Large intestine (tissue), 3 donors: ENCODE measurements at regions not wholly inside any gene's neighbourhood (a gene's known extent, or its start where the extent isn't known, plus 50 kb on each side); places are given as distances from the start of the nearest gene placed in this dataset.

ENCODE experiments used
- DNase-seq, 2 donors: peaks; one replicate each; pipeline versions ENCODE4 v3.0.0 to v3.0.0-alpha.2; 2013
- H3K27ac ChIP-seq: one replicate; pipeline ENCODE4 v1.5.1; 2013; ENCODE audit warnings: low read length
- H3K27me3 ChIP-seq: 2 replicates; pipeline ENCODE4 v1.6.1; 2013; ENCODE audit warnings: low read length; ENCODE audit not compliant: control insufficient read depth, insufficient read depth
- H3K36me3 ChIP-seq: 2 replicates; pipeline ENCODE4 v1.6.1; 2013; ENCODE audit warnings: low read length; ENCODE audit not compliant: control insufficient read depth, insufficient read depth
- H3K4me1 ChIP-seq: one replicate; pipeline ENCODE4 v1.6.1; 2013; ENCODE audit warnings: low read length; ENCODE audit not compliant: control insufficient read depth, insufficient read depth
- H3K4me3 ChIP-seq: one replicate; pipeline ENCODE4 v1.5.1; 2013; ENCODE audit warnings: low read length
- H3K9me3 ChIP-seq: one replicate; pipeline ENCODE4 v1.6.1; 2013; ENCODE audit warnings: mild to moderate bottlenecking, low read depth, low read length, moderate library complexity; ENCODE audit not compliant: control insufficient read depth
- WGBS: methylation state at CpG from one replicate; pipeline ENCODE4 v1.1.5; 2013; ENCODE audit warnings: low lambda C conversion rate; ENCODE audit not compliant: insufficient coverage; 5-methylcytosine and 5-hydroxymethylcytosine counted together

DNA sequence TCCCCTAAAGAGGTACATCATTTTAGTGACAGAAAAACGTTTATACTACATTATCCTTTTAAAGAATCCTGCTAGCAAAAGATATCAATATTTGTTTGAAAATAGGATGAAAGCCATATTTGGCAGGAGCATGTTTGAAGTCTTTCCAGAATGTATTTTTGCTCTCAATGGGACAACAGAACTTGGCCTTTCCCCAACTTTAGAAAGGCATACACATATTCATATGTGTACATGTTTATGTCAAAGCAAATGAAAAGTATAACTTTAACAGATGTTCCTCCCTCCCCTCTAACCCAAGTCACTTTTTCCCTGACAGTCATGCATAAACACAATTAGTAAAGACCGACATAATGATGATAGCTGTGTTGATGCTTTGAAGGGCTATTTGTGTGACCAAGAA lies 427.8 kb upstream of the CDH6 start:
- Histone ChIP-seq H3K4me3 (no peak overlapping the region), H3K27ac (no peak overlapping the region), H3K27me3 (no peaks in the 10 kb centered on the region), H3K9me3 (no peaks in the 10 kb centered on the region), H3K36me3 (no peaks in the 10 kb centered on the region), H3K4me1 (no peaks in the 10 kb centered on the region)
- no peak for DNase-seq
- WGBS, result no CpG with 5 or more reads among the region's 2 CpGs

DNA sequence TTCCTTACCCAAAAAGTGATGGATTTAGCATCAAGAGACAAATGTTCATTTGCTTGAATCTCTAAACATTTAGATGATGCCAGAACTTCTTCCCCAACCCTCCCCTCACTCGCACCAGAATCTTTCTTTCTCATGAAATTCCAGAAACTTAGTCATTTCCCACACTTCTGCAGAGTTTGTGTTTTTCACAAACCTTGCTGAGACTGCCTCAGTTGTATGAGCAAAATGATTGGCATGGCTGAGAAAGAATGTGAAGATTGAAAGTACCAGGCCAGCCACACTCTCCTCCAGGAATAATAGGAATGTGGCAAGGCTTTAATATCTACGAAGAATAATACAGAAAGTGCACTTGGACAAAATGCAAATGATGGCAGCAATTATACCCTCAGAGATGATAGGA lies 428.3 kb upstream of the CDH6 start:
- Histone ChIP-seq H3K9me3 (no peaks in the 10 kb centered on the region), H3K4me3 (no peak overlapping the region), H3K36me3 (no peaks in the 10 kb centered on the region), H3K27me3 (no peaks in the 10 kb centered on the region), H3K27ac (no peak overlapping the region), H3K4me1 (no peaks in the 10 kb centered on the region)
- no peak for DNase-seq
- WGBS, result 88% methylated on average over 1 of the region's 2 CpGs

DNA sequence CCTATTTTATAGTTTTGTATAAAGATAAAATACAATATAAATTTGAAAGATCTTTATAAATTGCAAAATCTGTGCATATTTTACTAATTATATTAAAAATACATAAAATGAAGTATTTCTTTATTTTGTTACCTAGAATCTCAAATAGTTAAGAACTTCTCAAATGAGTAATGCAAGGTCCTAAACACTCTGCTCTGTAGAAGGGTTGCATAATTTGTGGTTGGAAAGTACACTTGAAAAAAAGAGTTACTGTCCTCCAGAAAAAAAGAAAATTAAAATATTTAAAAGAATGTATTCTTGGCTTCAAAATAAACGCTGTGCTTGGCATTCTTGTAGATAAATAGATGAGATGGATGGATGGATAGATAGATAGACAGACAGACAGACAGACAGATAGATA lies 428.8 kb upstream of the CDH6 start:
- H3K4me1 ChIP-seq, result no peaks in the 10 kb centered on the region
- DNase-seq, result no peak

DNA sequence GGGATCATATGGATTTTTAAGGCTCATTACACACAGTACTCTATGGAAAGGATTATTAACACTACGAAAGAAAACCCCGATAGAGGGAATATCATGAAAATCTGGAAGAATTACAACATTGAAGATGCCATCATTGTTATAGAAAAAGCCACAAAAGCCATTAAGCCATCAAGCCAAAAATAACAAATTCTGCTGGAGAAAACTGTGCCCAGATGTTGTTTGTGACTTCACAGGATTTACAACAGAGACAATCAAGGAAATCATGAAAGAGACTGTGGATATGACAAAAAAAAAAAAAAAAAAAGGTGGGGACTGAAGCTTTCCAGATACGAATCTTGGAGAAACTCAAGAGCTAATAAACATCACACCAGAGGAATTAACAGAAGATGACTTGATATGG lies 433.8 kb upstream of the CDH6 start:
- Histone ChIP-seq H3K36me3 (no peaks in the 10 kb centered on the region), H3K27ac (no peak overlapping the region), H3K4me3 (no peak overlapping the region), H3K27me3 (no peaks in the 10 kb centered on the region), H3K9me3 (no peaks in the 10 kb centered on the region), H3K4me1 (no peaks in the 10 kb centered on the region)
- 100% methylated on average over 2 of the region's 3 CpGs for WGBS
- DNase-seq, result no peak

More for the DNA sequence above, 428.8 kb upstream of the CDH6 start:
- Histone ChIP-seq H3K27ac (no peak overlapping the region), H3K36me3 (no peaks in the 10 kb centered on the region), H3K9me3 (no peaks in the 10 kb centered on the region), H3K27me3 (no peaks in the 10 kb centered on the region), H3K4me3 (no peak overlapping the region)
- 88% methylated on average over 1 of the region's 1 CpG for WGBS

DNA sequence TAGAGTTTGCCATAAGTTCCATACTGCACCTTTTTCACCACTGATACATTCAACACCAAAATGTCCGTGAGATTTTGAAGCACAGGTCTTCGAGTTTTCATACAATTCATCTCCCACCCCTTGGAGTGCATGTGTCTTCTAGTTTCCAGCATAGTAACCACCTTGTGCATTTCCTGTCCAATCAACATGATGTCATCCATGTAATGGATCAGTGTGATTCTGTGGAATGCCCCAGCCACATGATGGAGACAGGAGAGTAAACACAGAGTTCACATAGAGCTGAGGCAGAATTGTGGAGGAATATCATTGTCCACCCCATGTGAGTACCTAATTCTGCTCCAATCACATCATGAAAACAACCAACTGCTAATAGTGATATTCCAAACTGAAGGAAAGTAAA lies 441.5 kb upstream of the CDH6 start:
- no peaks in the 10 kb centered on the region for H3K9me3 ChIP-seq
- no peak for DNase-seq
- H3K4me1 ChIP-seq, result no peaks in the 10 kb centered on the region
- no CpG with 5 or more reads among the region's 2 CpGs for WGBS
- H3K4me3 ChIP-seq, result no peak overlapping the region
- H3K27me3 ChIP-seq, result no peaks in the 10 kb centered on the region
- no peaks in the 10 kb centered on the region for H3K36me3 ChIP-seq
- H3K27ac ChIP-seq, result no peak overlapping the region

DNA sequence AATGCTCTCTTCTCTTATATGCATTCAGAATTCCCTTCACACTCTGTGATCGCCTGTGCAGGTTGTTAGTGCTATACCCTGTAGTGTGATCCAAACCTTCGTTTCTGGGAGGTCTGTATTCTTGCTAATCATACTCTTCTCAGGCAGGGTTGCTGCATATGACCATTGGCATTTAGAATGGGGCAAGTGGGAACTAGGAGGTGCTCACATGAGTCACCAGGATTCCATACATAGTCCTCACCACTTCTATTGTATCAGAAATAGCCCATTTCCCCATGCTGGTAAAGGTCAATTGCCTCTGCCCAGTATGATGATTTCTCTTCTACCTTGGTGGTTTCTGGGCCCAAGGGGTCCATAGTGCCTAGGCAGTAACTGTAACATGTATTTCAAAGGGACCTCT lies 443.5 kb upstream of the CDH6 start:
- WGBS, result no CpG with 5 or more reads among the region's 2 CpGs
- H3K4me3 ChIP-seq, result no peak overlapping the region
- no peaks in the 10 kb centered on the region for H3K9me3 ChIP-seq
- no peak overlapping the region for H3K27ac ChIP-seq
- H3K27me3 ChIP-seq, result no peaks in the 10 kb centered on the region
- no peaks in the 10 kb centered on the region for H3K4me1 ChIP-seq
- DNase-seq, result no peak
- H3K36me3 ChIP-seq, result no peaks in the 10 kb centered on the region

DNA sequence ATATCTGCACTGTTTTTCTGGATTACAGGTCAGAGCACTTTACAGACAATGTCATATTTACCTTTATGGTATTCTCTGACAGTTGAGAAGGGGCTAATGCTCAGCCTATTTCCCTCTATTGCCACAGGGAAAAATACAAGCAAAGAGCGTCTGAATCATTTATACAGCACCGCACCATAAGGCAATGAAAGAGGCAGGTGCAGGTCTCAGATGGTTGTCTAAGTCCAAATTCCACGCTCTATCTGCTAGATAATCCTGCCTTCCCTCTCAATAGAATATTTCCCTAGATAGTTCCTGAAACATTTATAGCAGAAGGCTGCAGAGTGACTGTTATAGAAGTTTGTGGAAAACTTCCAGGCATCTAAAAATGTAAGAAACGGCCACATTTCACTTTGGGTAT lies 446.1 kb upstream of the CDH6 start:
- Histone ChIP-seq H3K27ac (no peak overlapping the region), H3K36me3 (no peaks in the 10 kb centered on the region), H3K27me3 (no peaks in the 10 kb centered on the region), H3K4me3 (no peak overlapping the region), H3K4me1 (no peaks in the 10 kb centered on the region), H3K9me3 (no peaks in the 10 kb centered on the region)
- no CpG with 5 or more reads among the region's 4 CpGs for WGBS
- DNase-seq, result peak; percentile 9 to 46

DNA sequence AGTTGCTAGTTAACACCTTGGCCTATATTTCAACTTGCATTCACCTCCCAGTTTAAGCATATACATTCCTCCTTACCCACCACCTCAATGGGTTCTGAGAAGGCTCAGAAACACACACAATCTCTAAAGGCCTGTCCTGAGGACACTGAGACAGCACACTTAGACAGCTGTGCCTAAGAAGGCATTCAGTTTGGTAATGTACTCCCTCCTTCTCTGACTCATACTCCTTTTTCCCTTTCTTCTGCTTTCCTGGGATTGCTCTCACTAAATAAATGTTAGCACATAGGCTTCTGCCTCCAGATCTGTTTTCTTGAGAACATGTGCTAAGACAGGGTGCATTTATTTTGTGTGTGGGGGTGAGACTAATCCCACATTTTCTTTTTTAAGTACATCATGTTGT lies 456.8 kb upstream of the CDH6 start:
- Histone ChIP-seq H3K9me3 (no peaks in the 10 kb centered on the region), H3K36me3 (no peaks in the 10 kb centered on the region), H3K27ac (no peak overlapping the region), H3K27me3 (no peaks in the 10 kb centered on the region), H3K4me3 (no peak overlapping the region), H3K4me1 (no peaks in the 10 kb centered on the region)
- DNase-seq, result no peak

DNA sequence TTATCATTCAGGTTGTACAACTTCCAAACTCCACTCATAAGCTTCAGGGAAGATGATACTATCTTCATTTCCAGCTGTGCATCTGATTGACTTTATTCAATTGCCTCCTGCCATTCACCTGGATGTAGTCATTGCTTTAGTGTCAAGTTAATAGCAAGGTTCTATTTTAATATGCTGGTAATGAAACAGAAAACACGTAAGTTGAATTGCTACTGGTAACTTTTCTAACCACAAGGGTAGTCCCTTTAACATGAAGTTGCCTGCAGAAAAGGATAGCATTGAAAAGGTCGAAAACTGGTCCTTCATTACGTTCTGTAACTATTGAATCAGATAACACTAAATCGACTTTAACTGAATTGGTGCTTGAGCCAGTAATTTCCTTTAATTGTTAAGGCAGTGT lies 459.4 kb upstream of the CDH6 start:
- Histone ChIP-seq H3K36me3 (no peaks in the 10 kb centered on the region), H3K4me1 (no peaks in the 10 kb centered on the region), H3K4me3 (no peak overlapping the region), H3K27me3 (no peaks in the 10 kb centered on the region), H3K27ac (no peak overlapping the region), H3K9me3 (no peaks in the 10 kb centered on the region)
- WGBS, result 100% methylated on average over 3 of the region's 4 CpGs
- no peak for DNase-seq

DNA sequence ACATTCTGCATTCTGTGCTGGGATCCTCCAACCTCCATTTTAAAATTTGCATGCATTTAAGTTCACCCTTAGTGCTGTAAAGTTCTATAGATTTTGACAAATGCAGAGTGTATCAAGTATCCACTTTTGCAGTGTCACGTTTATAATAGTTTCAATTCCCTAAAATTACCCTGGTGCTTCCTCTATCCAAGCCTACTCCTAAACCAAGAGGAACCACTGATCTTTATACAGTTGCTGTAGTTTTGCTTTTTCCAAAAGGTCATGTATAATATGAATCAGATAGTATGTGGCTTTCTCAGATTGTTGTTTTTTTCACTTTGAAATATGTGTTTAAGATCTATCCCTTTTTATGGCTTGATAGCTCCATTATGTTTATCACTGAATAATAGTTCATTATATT lies 468.4 kb upstream of the CDH6 start:
- H3K4me3 ChIP-seq, result no peak overlapping the region
- WGBS, result no CpG with 5 or more reads among the region's 1 CpG
- no peaks in the 10 kb centered on the region for H3K4me1 ChIP-seq
- H3K27ac ChIP-seq, result no peak overlapping the region
- no peaks in the 10 kb centered on the region for H3K9me3 ChIP-seq
- H3K27me3 ChIP-seq, result no peaks in the 10 kb centered on the region
- DNase-seq, result no peak
- no peaks in the 10 kb centered on the region for H3K36me3 ChIP-seq

DNA sequence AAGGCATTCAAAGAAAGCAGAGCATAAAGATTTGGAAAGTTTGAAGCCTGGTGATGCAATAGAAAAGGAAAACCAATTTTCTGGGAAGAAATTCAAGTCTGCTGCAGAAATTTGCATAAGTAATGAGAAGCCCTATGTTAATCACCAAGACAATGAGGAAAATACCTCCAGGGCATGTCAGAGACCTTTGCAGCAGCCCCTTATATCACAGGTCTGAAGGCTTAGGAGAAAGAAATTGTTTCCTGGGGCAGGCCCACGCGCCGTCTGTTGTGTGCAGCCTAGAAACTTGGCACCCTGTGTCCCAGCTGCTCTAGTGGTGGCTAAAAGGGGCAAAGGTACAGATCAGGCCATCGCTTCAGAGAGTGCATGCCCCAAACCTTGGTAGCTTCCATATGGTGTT lies 495.3 kb upstream of the CDH6 start:
- Histone ChIP-seq H3K27ac (no peak overlapping the region), H3K36me3 (no peaks in the 10 kb centered on the region)
- WGBS, result no CpG with 5 or more reads among the region's 4 CpGs

More for the DNA sequence above, 495.3 kb upstream of the CDH6 start:
- Histone ChIP-seq H3K4me3 (no peak overlapping the region), H3K27me3 (no peaks in the 10 kb centered on the region), H3K9me3 (peaks cover 2% of the 10 kb centered on the region), H3K4me1 (no peaks in the 10 kb centered on the region)
- no peak for DNase-seq
